ENCODE measurements at regions not wholly inside any gene's neighbourhood (a gene's known extent, or its start where the extent isn't known, plus 50 kb on each side); places are given as distances from the start of the nearest gene placed in this dataset.

DNA sequence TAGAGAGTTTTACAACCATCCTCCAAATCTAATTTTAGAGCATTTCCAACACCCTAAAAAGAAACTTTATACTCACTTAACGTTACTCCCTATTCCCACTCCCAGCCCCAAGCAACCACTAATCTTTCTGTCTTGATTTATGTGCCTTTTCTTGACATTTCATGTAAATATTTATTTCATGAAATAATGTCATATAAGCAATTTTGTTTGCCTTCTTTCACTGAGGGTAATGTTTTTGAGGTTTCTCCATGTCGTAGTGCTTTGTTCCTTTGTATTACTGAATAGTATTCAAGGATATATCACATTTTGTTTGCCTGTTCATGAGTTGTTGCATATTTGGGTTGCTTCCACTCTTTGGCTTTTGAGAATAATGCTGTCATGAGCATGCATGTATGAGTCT lies 155.4 kb upstream of the PLAAT1 start:
- H3K9me3 ChIP-seq (ENCODE audit: low read depth, low read length, poor library complexity, severe bottlenecking), result no peaks in the 10 kb centered on the region
- TF ChIP-seq CTCF (conservative IDR thresholded peaks at IDR 0.05; ENCODE audit: low read depth, low read length), result no peak
- TF ChIP-seq EZH2 (IDR thresholded peaks at IDR 0.05; ENCODE audit: borderline replicate concordance, low read depth, low read length, poor library complexity, severe bottlenecking), result no peak
- H3K27me3 ChIP-seq (replicated peaks; ENCODE audit: insufficient read depth, low read depth, low read length, poor library complexity), result no peaks in the 10 kb centered on the region
- no peak for DNase-seq (ENCODE audit: low spot score)
- intact Hi-C loops (cut with micrococcal nuclease; ENCODE audit: unreplicated experiment), result no loop called here
- no peaks in the 10 kb centered on the region for H3K36me3 ChIP-seq (ENCODE audit: insufficient read depth, low read length, poor library complexity, severe bottlenecking)
- H3K27ac ChIP-seq (ENCODE audit: low read depth, low read length, poor library complexity, severe bottlenecking), result no peak overlapping the region
- no peak overlapping the region for H3K4me3 ChIP-seq (ENCODE audit: low read depth, low read length, poor library complexity, severe bottlenecking)
- no peaks in the 10 kb centered on the region for H3K4me1 ChIP-seq (ENCODE audit: insufficient read depth, low read length, poor library complexity, severe bottlenecking)
- POLR2A ChIA-PET (ENCODE audit: low non-redundant PET), result no interaction called here
- CTCF ChIA-PET, result no interaction called here
- BruUV-seq (replicated peaks), result no TSS peak

GRCh38 chr3:193086681-193087080 lies 154.3 kb upstream of the PLAAT1 start:
- ChIA-PET POLR2A (ENCODE audit: low non-redundant PET) (no interaction called here), CTCF (no interaction called here)
- Histone ChIP-seq H3K4me1 (ENCODE audit: insufficient read depth, low read length, poor library complexity, severe bottlenecking) (no peaks in the 10 kb centered on the region), H3K27ac (ENCODE audit: low read depth, low read length, poor library complexity, severe bottlenecking) (no peak overlapping the region), H3K36me3 (ENCODE audit: insufficient read depth, low read length, poor library complexity, severe bottlenecking) (no peaks in the 10 kb centered on the region), H3K4me3 (ENCODE audit: low read depth, low read length, poor library complexity, severe bottlenecking) (no peak overlapping the region), H3K27me3 (replicated peaks; ENCODE audit: insufficient read depth, low read depth, low read length, poor library complexity) (no peaks in the 10 kb centered on the region), H3K9me3 (ENCODE audit: low read depth, low read length, poor library complexity, severe bottlenecking) (no peaks in the 10 kb centered on the region)
- TF ChIP-seq EZH2 (IDR thresholded peaks at IDR 0.05; ENCODE audit: borderline replicate concordance, low read depth, low read length, poor library complexity, severe bottlenecking) (no peak), CTCF (conservative IDR thresholded peaks at IDR 0.05; ENCODE audit: low read depth, low read length) (no peak)
- intact Hi-C loops (cut with micrococcal nuclease; ENCODE audit: unreplicated experiment), result no loop called here
- no TSS peak for BruUV-seq (replicated peaks)
- DNase-seq (ENCODE audit: low spot score), result no peak

- POLR2A ChIA-PET (ENCODE audit: low non-redundant PET), result no interaction called here
- no peak overlapping the region for H3K27ac ChIP-seq (ENCODE audit: low read depth, low read length, poor library complexity, severe bottlenecking)
- H3K4me1 ChIP-seq (ENCODE audit: insufficient read depth, low read length, poor library complexity, severe bottlenecking), result no peaks in the 10 kb centered on the region
- no peak for TF ChIP-seq EZH2 (IDR thresholded peaks at IDR 0.05; ENCODE audit: borderline replicate concordance, low read depth, low read length, poor library complexity, severe bottlenecking)
- no peak for TF ChIP-seq CTCF (conservative IDR thresholded peaks at IDR 0.05; ENCODE audit: low read depth, low read length)
- no peak overlapping the region for H3K4me3 ChIP-seq (ENCODE audit: low read depth, low read length, poor library complexity, severe bottlenecking)
- no peaks in the 10 kb centered on the region for H3K36me3 ChIP-seq (ENCODE audit: insufficient read depth, low read length, poor library complexity, severe bottlenecking)
- H3K9me3 ChIP-seq (ENCODE audit: low read depth, low read length, poor library complexity, severe bottlenecking), result no peaks in the 10 kb centered on the region
- intact Hi-C loops (cut with micrococcal nuclease; ENCODE audit: unreplicated experiment), result no loop called here
- CTCF ChIA-PET, result no interaction called here
- DNase-seq (ENCODE audit: low spot score), result no peak
- no peaks in the 10 kb centered on the region for H3K27me3 ChIP-seq (replicated peaks; ENCODE audit: insufficient read depth, low read depth, low read length, poor library complexity)
- no TSS peak for BruUV-seq (replicated peaks)
Observed at GRCh38 chr3:193087336-193087735, 153.7 kb upstream of the PLAAT1 start.

All from A673 (cell line).